Spleen (tissue), 11 donors: ENCODE measurements at regions not wholly inside any gene's neighbourhood (a gene's known extent, or its start where the extent isn't known, plus 50 kb on each side); places are given as distances from the start of the nearest gene placed in this dataset.

ENCODE experiments used
- DNase-seq: peaks from one replicate; pipeline ENCODE4 v3.0.0-alpha.2; 2020
- H3K27ac ChIP-seq, 8 donors: fragments of 200-600 bp; sonication (generic) in 7 of 8; 1 replicate in 4 of 8; 2 replicates in 4 of 8; pipeline versions ENCODE4 v1.5.0 to v1.8.0; 2016 to 2021; ENCODE audit warnings: inconsistent platforms in 4 of 8, mild to moderate bottlenecking in 4 of 8, moderate library complexity in 1 of 8
- H3K27me3 ChIP-seq, 7 donors: fragments of 200-600 bp; sonication (generic) in 6 of 7; replicated peaks in 1 of 7; 1 replicate in 4 of 7; 2 replicates in 3 of 7; pipeline versions ENCODE4 v1.5.0 to v1.8.0; 2016 to 2021; ENCODE audit warnings: inconsistent platforms in 3 of 7, mild to moderate bottlenecking in 1 of 7
- H3K36me3 ChIP-seq, 6 donors: fragments of 200-600 bp; sonication (generic) in 5 of 6; 1 replicate in 4 of 6; 2 replicates in 2 of 6; pipeline versions ENCODE4 v1.5.0 to v1.8.0; 2016 to 2021; ENCODE audit warnings: inconsistent platforms in 2 of 6
- H3K4me1 ChIP-seq, 6 donors: fragments of 200-600 bp; sonication (generic) in 5 of 6; 1 replicate in 3 of 6; 2 replicates in 3 of 6; pipeline versions ENCODE4 v1.5.0 to v1.8.0; 2016 to 2021; ENCODE audit warnings: inconsistent platforms in 3 of 6
- H3K4me3 ChIP-seq, 8 donors: fragments of 200-600 bp; sonication (generic) in 7 of 8; 1 replicate in 4 of 8; 2 replicates in 4 of 8; pipeline versions ENCODE4 v1.5.0 to v1.8.0; 2016 to 2021; ENCODE audit warnings: inconsistent platforms in 4 of 8, mild to moderate bottlenecking in 4 of 8, moderate library complexity in 2 of 8
- H3K9me3 ChIP-seq, 8 donors: fragments of 200-600 bp; sonication (generic) in 7 of 8; 1 replicate in 4 of 8; 2 replicates in 4 of 8; pipeline versions ENCODE4 v1.5.0 to v1.8.0; 2016 to 2021; ENCODE audit warnings: inconsistent platforms in 4 of 8
- POLR2A ChIP-seq, 3 donors: fragments of 450-650 bp; IDR thresholded peaks; one replicate each; pipeline ENCODE4 v1.5.1; 2017; ENCODE audit warnings: antibody characterized with exemption in 3 of 3, mild to moderate bottlenecking in 1 of 3
- POLR2AphosphoS5 ChIP-seq, 3 donors: sonication (generic); formaldehyde crosslinking; IDR thresholded peaks; one replicate each; pipeline ENCODE4 v1.5.1; 2017; ENCODE audit warnings: antibody characterized with exemption in 3 of 3
- WGBS, 5 donors: extraction: QIAGEN DNeasy Blood & Tissue Kit in 3 of 5; methylation state at CpG; one replicate each; pipeline versions ENCODE4 v1.1.5 to v1.1.7; 2013 to 2018; 5-methylcytosine and 5-hydroxymethylcytosine counted together
- intact Hi-C: fragments of 100-400 bp; cut with DNase I; formaldehyde crosslinking; loops from one replicate; pipeline ENCODE4 v1.15.0; 2023; ENCODE audit warnings: low total_unique reads
- TF ChIP-seq, protein P1 (sequence below), 11 experiments: fragments of 200-600 bp in 7 of 11; fragments of 450-650 bp in 4 of 11; sonication (generic) in 4 of 11; IDR thresholded peaks in 8 of 11; conservative IDR thresholded peaks in 3 of 11; 1 replicate in 7 of 11; 2 replicates in 4 of 11; pipeline versions ENCODE4 v1.4.0 to v1.8.0; 2016 to 2021; ENCODE audit warnings: antibody characterized with exemption in 11 of 11, inconsistent platforms in 4 of 11, mild to moderate bottlenecking in 1 of 11
- donor health status: healthy with polysubstance abuse.
- donor health status: DM: no; HTN: no; CAD: no; lungs with moderate emphysema.
- donor health status: DM: no; HTN: no; CAD: no.
- donor health status: Bipolar disorder and iron deficiency.
- donor health status: healthy.
- donor health status: DM: no; HTN: no; CAD: no.
- donor health status: DM: yes; HTN: yes; CAD: no.

DNA sequence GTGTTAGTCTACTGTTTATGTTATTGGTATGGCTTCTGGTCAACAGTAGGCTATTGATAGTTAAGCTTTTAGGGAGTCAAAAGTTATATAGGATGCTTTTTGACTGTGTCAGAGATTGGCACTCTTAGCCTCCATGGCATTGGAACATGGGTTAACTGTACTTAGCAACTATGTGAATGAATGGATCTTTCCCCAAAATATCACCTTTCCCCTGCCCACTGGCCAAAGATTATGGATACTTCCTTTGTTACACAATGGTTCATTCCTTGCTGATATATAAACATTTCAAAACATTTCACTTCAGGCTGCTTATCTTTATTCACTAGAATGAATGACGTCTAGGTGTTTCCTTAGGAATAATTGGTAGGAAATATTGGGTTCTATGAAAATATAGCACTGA, 62.1 kb upstream of the DOCK10 start:
- H3K4me1 ChIP-seq: no peaks in the 10 kb centered on the region
- no peak overlapping the region for H3K27ac ChIP-seq
- intact Hi-C loops: no loop called here
- 42 to 90% (median 86%) methylated on average over 1 of the region's 1 CpG for WGBS, 5 donors
- H3K4me3 ChIP-seq: no peak overlapping the region
- no peaks in the 10 kb centered on the region for H3K36me3 ChIP-seq
- TF ChIP-seq, protein P1, sequence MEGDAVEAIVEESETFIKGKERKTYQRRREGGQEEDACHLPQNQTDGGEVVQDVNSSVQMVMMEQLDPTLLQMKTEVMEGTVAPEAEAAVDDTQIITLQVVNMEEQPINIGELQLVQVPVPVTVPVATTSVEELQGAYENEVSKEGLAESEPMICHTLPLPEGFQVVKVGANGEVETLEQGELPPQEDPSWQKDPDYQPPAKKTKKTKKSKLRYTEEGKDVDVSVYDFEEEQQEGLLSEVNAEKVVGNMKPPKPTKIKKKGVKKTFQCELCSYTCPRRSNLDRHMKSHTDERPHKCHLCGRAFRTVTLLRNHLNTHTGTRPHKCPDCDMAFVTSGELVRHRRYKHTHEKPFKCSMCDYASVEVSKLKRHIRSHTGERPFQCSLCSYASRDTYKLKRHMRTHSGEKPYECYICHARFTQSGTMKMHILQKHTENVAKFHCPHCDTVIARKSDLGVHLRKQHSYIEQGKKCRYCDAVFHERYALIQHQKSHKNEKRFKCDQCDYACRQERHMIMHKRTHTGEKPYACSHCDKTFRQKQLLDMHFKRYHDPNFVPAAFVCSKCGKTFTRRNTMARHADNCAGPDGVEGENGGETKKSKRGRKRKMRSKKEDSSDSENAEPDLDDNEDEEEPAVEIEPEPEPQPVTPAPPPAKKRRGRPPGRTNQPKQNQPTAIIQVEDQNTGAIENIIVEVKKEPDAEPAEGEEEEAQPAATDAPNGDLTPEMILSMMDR (IDR thresholded peaks at IDR 0.05 in 8 of 11, conservative IDR thresholded peaks at IDR 0.05 in 3 of 11): no peak
- no peak for TF ChIP-seq POLR2A (IDR thresholded peaks at IDR 0.05)
- H3K27me3 ChIP-seq: no peaks in the 10 kb centered on the region
- H3K9me3 ChIP-seq: no peaks in the 10 kb centered on the region
- no peak for DNase-seq

DNA sequence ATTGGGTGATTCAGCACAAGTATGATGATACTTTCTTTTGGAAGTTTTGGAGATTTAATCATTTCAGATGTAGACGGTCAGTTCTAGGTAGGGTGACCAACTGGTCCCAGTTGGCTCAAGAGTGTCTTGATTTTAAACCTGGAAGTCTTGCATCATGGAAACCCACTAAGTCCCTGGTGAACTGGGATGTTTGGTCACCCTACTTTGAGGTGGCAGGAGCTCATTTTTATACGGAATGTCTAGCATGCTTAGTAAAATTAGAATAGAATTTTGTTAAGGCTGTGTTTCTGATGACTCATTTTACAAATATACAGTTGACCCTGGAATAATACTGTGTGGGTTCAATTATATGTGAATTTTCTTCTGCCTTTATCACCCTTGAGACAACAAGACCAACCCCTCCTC, 61.5 kb upstream of the DOCK10 start:
- H3K4me3 ChIP-seq: no peak overlapping the region
- DNase-seq: no peak
- H3K27me3 ChIP-seq: no peaks in the 10 kb centered on the region
- no peaks in the 10 kb centered on the region for H3K4me1 ChIP-seq
- 75 to 94% (median 91%) methylated on average over 2 of the region's 2 CpGs for WGBS, 5 donors
- no peaks in the 10 kb centered on the region for H3K9me3 ChIP-seq
- H3K27ac ChIP-seq: no peak overlapping the region
- no peak for TF ChIP-seq POLR2A (IDR thresholded peaks at IDR 0.05)
- TF ChIP-seq, protein P1 (IDR thresholded peaks at IDR 0.05 in 8 of 11, conservative IDR thresholded peaks at IDR 0.05 in 3 of 11): no peak
- no peak for TF ChIP-seq POLR2AphosphoS5 (IDR thresholded peaks at IDR 0.05)
- H3K36me3 ChIP-seq: no peaks in the 10 kb centered on the region
- intact Hi-C loops: no loop called here

- H3K27ac ChIP-seq: no peak overlapping the region
- WGBS, 5 donors: 75 to 96% (median 88%) methylated on average over 1 of the region's 1 CpG
- intact Hi-C loops: no loop called here
- H3K36me3 ChIP-seq: no peaks in the 10 kb centered on the region
- no peaks in the 10 kb centered on the region for H3K27me3 ChIP-seq
- no peak for DNase-seq
- no peak overlapping the region for H3K4me3 ChIP-seq
- no peaks in the 10 kb centered on the region for H3K4me1 ChIP-seq
- no peak for TF ChIP-seq POLR2A (IDR thresholded peaks at IDR 0.05)
- TF ChIP-seq, protein P1 (IDR thresholded peaks at IDR 0.05 in 8 of 11, conservative IDR thresholded peaks at IDR 0.05 in 3 of 11): no peak
- no peak for TF ChIP-seq POLR2AphosphoS5 (IDR thresholded peaks at IDR 0.05)
- no peaks in the 10 kb centered on the region for H3K9me3 ChIP-seq
Observed at GRCh38 chr2:225100856-225101294, 58.6 kb upstream of the DOCK10 start.

- no peak for DNase-seq
- H3K4me1 ChIP-seq: no peaks in the 10 kb centered on the region
- no peaks in the 10 kb centered on the region for H3K27me3 ChIP-seq
- H3K4me3 ChIP-seq: no peak overlapping the region
- H3K27ac ChIP-seq: no peak overlapping the region
- intact Hi-C loops: no loop called here
- no peaks in the 10 kb centered on the region for H3K9me3 ChIP-seq
- H3K36me3 ChIP-seq: no peaks in the 10 kb centered on the region
- 79 to 97% (median 89%) methylated on average over 1 of the region's 1 CpG for WGBS, 5 donors
- TF ChIP-seq POLR2A (IDR thresholded peaks at IDR 0.05) (no peak), POLR2AphosphoS5 (IDR thresholded peaks at IDR 0.05) (no peak)
- TF ChIP-seq, protein P1 (IDR thresholded peaks at IDR 0.05 in 8 of 11, conservative IDR thresholded peaks at IDR 0.05 in 3 of 11): no peak
Observed at GRCh38 chr2:225100269-225100668, 58.0 kb upstream of the DOCK10 start.
